GM12878 (cell line): ENCODE measurements at regions not wholly inside any gene's neighbourhood (a gene's known extent, or its start where the extent isn't known, plus 50 kb on each side); places are given as distances from the start of the nearest gene placed in this dataset.

Experiments used
- ATAC-seq: fragments of 200-7000 bp; cut with Tn5 transposase; 3 replicates; pipeline ENCODE4 v1.9.1; 2020; ENCODE audit warnings: mild to moderate bottlenecking, moderate library complexity
- BruUV-seq: library from RNA; stranded (reverse); fragments of 400-500 nt; replicated peaks from 2 replicates; lab custom pipeline; 2021; lab: Mats Ljungman, UMichigan
- CTCF ChIA-PET: fragments of 300-600 bp; sonication (Branson Sonifier 250); formaldehyde crosslinking; extraction: SDS; loops from one replicate; lab custom pipeline; 2021; ENCODE audit warnings: inconsistent platforms; lab: Yijun Ruan, JAX
- POLR2A ChIA-PET: fragments of 350-600 bp; formaldehyde crosslinking; extraction: SDS; loops from one replicate; lab custom pipeline; 2021; ENCODE audit warnings: inconsistent platforms; lab: Charles Lee
- RAD21 ChIA-PET: fragments of 300-600 bp; sonication (Branson Sonifier 250); formaldehyde crosslinking; loops from one replicate; lab custom pipeline; 2023; ENCODE audit warnings: antibody characterized with exemption; ENCODE audit not compliant: unreplicated experiment; lab: Charles Lee
- SMC1A ChIA-PET: fragments of 300-600 bp; sonication (Branson Sonifier 250); formaldehyde crosslinking; loops from one replicate; lab custom pipeline; 2023; ENCODE audit not compliant: unreplicated experiment, uncharacterized antibody; lab: Charles Lee
- DNase-seq: peaks from one replicate; pipeline ENCODE4 v3.0.0-alpha.2; 2011; ENCODE audit warnings: low read depth, low spot score
- FAIRE-seq: peaks from 3 replicates; lab custom pipeline; 2011; peaks lifted over from hg19 to GRCh38; lab: Jason Lieb, UNC
- H2AFZ ChIP-seq: 2 replicates; pipeline ENCODE4 v1.6.0; 2011; ENCODE audit warnings: low read depth, low read length, control low read depth; ENCODE audit not compliant: control insufficient read depth
- H3K27ac ChIP-seq: 2 replicates; pipeline ENCODE4 v1.5.1; 2011; ENCODE audit warnings: control low read depth; ENCODE audit not compliant: control insufficient read depth, insufficient read depth
- H3K27me3 ChIP-seq, 2 experiments: replicated peaks in 1 of 2; 2 replicates each; pipeline versions ENCODE4 v1.6.0 to v1.6.1; 2011; ENCODE audit warnings: low read length in 1 of 2; ENCODE audit not compliant: control insufficient read depth in 2 of 2, insufficient read depth in 2 of 2
- H3K36me3 ChIP-seq, 2 experiments: 2 replicates each; pipeline ENCODE4 v1.5.1; 2011; ENCODE audit warnings: low read length in 1 of 2; ENCODE audit not compliant: control insufficient read depth in 2 of 2, insufficient read depth in 2 of 2
- H3K4me1 ChIP-seq: 2 replicates; pipeline ENCODE4 v1.6.1; 2011; ENCODE audit warnings: mild to moderate bottlenecking, low read length, moderate library complexity, mixed read lengths; ENCODE audit not compliant: control insufficient read depth, insufficient read depth
- H3K4me2 ChIP-seq: 2 replicates; pipeline ENCODE4 v1.6.0; 2011; ENCODE audit warnings: control low read depth; ENCODE audit not compliant: control insufficient read depth, insufficient read depth
- H3K4me3 ChIP-seq: fragments of 200-600 bp; sonication (generic); 2 replicates; pipeline ENCODE4 v1.5.1; 2016
- H3K79me2 ChIP-seq: 2 replicates; pipeline ENCODE4 v1.6.0; 2011; ENCODE audit warnings: low read length; ENCODE audit not compliant: control insufficient read depth, insufficient read depth
- H3K9ac ChIP-seq: 2 replicates; pipeline ENCODE4 v1.8.0; 2011; ENCODE audit warnings: low read length, control low read depth, mixed read lengths; ENCODE audit not compliant: control insufficient read depth, insufficient read depth
- H3K9me3 ChIP-seq: replicated peaks from 3 replicates; pipeline ENCODE4 v1.5.1; 2011; ENCODE audit warnings: mild to moderate bottlenecking, low read length; ENCODE audit not compliant: control insufficient read depth, insufficient read depth
- H4K20me1 ChIP-seq: 2 replicates; pipeline ENCODE4 v1.6.0; 2011; ENCODE audit not compliant: control insufficient read depth, insufficient read depth
- BHLHE40 ChIP-seq, 2 experiments: fragments of 450-650 bp in 1 of 2; IDR thresholded peaks; 2 replicates each; pipeline ENCODE4 v1.6.1; 2011 to 2017; ENCODE audit warnings: low read depth in 2 of 2, borderline replicate concordance in 1 of 2, improper control_type of control experiment in 1 of 2, low read length in 1 of 2, mild to moderate bottlenecking in 1 of 2
- IKZF2 ChIP-seq, 2 experiments: fragments of 450-650 bp; IDR thresholded peaks; 2 replicates each; pipeline ENCODE4 v1.6.1; 2017; ENCODE audit warnings: mild to moderate bottlenecking in 2 of 2, moderate library complexity in 2 of 2
- MEF2A ChIP-seq: IDR thresholded peaks from 2 replicates; pipeline ENCODE4 v1.6.1; 2011; ENCODE audit warnings: low read depth, mild to moderate bottlenecking, low read length, moderate library complexity; ENCODE audit not compliant: insufficient read depth
- PML ChIP-seq: IDR thresholded peaks from 2 replicates; pipeline ENCODE4 v1.6.1; 2012; ENCODE audit warnings: low read length, inconsistent platforms
- RCOR1 ChIP-seq: conservative IDR thresholded peaks from 2 replicates; pipeline ENCODE4 v1.6.1; 2012; ENCODE audit warnings: low read depth, low read length, improper control_type of control experiment
- RUNX3 ChIP-seq: IDR thresholded peaks from 2 replicates; pipeline ENCODE4 v1.6.1; 2012; ENCODE audit warnings: low read length, inconsistent platforms
- SRF ChIP-seq, 2 experiments: IDR thresholded peaks; 2 replicates each; pipeline ENCODE4 v1.6.1; 2011; ENCODE audit warnings: low read depth in 2 of 2, low read length in 2 of 2, mild to moderate bottlenecking in 1 of 2, moderate library complexity in 1 of 2
- USF1 ChIP-seq: IDR thresholded peaks from 2 replicates; pipeline ENCODE4 v1.6.1; 2011; ENCODE audit warnings: borderline replicate concordance, low read depth, mild to moderate bottlenecking, moderate library complexity, mixed read lengths, low read length; ENCODE audit not compliant: insufficient read depth; ENCODE audit errors: extremely low read length
- YBX1 ChIP-seq: fragments of 450-650 bp; IDR thresholded peaks from 2 replicates; pipeline ENCODE4 v1.6.1; 2016; ENCODE audit warnings: antibody characterized with exemption
- in situ Hi-C: fragments of 300-500 bp; cut with MboI; formaldehyde crosslinking; loops from 9 replicates; pipeline ENCODE4 v1.14.3; 2018; ENCODE audit warnings: mixed read lengths
- intact Hi-C: fragments of 100-400 bp; cut with micrococcal nuclease; formaldehyde crosslinking; loops from one replicate; pipeline ENCODE4 v1.14.2; 2022; ENCODE audit not compliant: unreplicated experiment

DNA sequence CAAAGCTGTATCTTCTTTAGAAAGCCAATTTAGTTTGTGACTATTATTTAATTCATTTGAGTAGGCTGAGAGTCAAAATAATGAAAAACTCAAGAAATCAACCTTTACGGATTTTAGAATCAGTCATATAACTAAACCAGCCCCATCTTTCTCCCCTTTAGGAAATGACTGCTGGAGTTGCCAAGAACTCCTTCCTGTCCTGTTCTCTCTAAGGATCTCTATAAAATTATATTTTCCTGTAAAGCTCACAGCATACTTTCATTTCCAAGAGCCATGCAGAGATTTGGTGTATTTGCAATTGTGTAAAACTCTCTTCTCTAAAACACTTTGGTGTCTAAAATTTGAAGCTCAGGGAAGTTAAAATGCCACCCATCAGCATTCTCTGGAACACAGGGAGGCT, 323.4 kb upstream of the GBE1 start (continued):
- no peak for TF ChIP-seq USF1
- TF ChIP-seq PML = no peak
- TF ChIP-seq IKZF2 (IDR thresholded peaks at IDR 0.05) = no peak
- no peak for TF ChIP-seq BHLHE40 (IDR thresholded peaks at IDR 0.05; ENCODE audit: borderline replicate concordance in 1 of 2, low read depth in 2 of 2, low read length in 1 of 2)
- TF ChIP-seq, all 136 proteins: peak for 0

DNA sequence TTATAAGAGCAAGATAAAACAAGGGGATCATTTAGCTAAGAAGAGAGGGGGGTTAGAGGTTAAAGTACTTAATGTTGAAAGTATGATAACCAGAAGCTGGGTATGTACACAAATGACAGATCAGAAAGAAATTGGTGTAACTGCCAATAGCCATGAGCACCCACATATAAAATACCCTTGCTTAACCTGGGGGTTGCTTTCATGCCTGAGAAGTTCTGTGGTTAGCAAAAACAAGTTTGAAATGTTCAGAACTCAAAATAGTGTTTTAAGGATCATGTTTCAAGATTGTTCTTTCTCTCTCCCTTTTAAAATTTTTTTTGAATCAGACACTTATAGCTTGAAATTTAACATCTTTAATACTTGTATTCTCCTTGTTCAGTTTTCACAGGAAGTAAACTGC, 321.4 kb upstream of the GBE1 start:
- no peak overlapping the region for H3K9ac ChIP-seq
- no peaks in the 10 kb centered on the region for H3K36me3 ChIP-seq
- no peaks in the 10 kb centered on the region for H3K79me2 ChIP-seq
- intact Hi-C loops = no loop called here
- no peak for TF ChIP-seq YBX1
- 0 out of 2 replicates have a peak, but pooled peaks have one; percentile 4 for TF ChIP-seq MEF2A
- TF ChIP-seq SRF (IDR thresholded peaks at IDR 0.05; ENCODE audit: low read depth in 2 of 2, low read length in 2 of 2) = no peak
- TF ChIP-seq RUNX3 = peak; percentile 79
- TF ChIP-seq RCOR1 = no peak
- CTCF ChIA-PET = no interaction called here
- H3K27ac ChIP-seq = no peak overlapping the region
- no peaks in the 10 kb centered on the region for H3K27me3 ChIP-seq
- FAIRE-seq = no peak
- POLR2A ChIA-PET = no interaction called here
- RAD21 ChIA-PET = no interaction called here
- H3K9me3 ChIP-seq = no peaks in the 10 kb centered on the region
- DNase-seq = no peak
- BruUV-seq = no TSS peak
- in situ Hi-C loops = no loop called here
- H3K4me3 ChIP-seq = no peak overlapping the region
- no peaks in the 10 kb centered on the region for H4K20me1 ChIP-seq
- H3K4me1 ChIP-seq = no peaks in the 10 kb centered on the region
- SMC1A ChIA-PET = interaction anchor here (1.0 kb wide), 1 partner anchor 16 kb away, joined by 3 read pairs; no protein-coding TSS in a partner anchor
- H2AFZ ChIP-seq = no peak overlapping the region
- H3K4me2 ChIP-seq = no peak overlapping the region
- peak; percentile 50; the same call in 2 of the 3 replicates for ATAC-seq
